Central memory CD4-positive, alpha-beta T cell (primary cell): ENCODE measurements at regions not wholly inside any gene's neighbourhood (a gene's known extent, or its start where the extent isn't known, plus 50 kb on each side); places are given as distances from the start of the nearest gene placed in this dataset.
"Not testable (repeated sequence)": the region's sequence is repeated elsewhere in the genome, so short reads cannot be mapped to it uniquely, and the experiment has no call there.

Experiments
- DNase-seq: peaks from one replicate; pipeline ENCODE4 v3.0.0; 2022

GRCh38 chr7:136527554-136527953, 340.9 kb upstream of the CHRM2 start:
- no peak for DNase-seq

GRCh38 chr7:136526408-136527105, 341.9 kb upstream of the CHRM2 start:
- no peak for DNase-seq

- DNase-seq = no peak
Measured at GRCh38 chr7:136523571-136523970, 344.9 kb upstream of the CHRM2 start.

GRCh38 chr7:136517971-136518370, 350.5 kb upstream of the CHRM2 start:
- no peak for DNase-seq

- no peak for DNase-seq
Measured at GRCh38 chr7:136514776-136515175, 353.7 kb upstream of the CHRM2 start.

- no peak for DNase-seq
Measured at GRCh38 chr7:136513744-136514143, 354.7 kb upstream of the CHRM2 start.

- DNase-seq = no peak
Measured at GRCh38 chr7:136509466-136509865, 359.0 kb upstream of the CHRM2 start.

DNA sequence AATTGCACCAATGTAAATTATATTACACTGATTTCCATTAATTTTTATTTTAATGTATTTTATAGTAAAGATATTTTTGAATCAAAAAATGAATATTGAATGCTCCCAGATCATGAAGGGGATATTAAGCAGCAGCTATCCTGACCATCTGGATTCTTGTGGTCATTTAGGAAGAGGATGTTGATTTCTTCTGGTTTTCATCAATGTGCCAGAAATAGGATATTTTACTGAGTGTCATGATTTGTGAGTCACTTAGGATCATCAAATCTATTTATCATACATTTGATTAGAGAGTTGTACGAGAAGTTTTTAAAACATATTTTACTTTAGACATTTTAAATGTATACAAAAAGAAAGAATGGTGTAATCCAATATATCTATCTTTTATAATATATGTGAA, 366.3 kb upstream of the CHRM2 start:
- DNase-seq = no peak

GRCh38 chr7:136501151-136501550, 367.3 kb upstream of the CHRM2 start:
- DNase-seq = no peak

DNA sequence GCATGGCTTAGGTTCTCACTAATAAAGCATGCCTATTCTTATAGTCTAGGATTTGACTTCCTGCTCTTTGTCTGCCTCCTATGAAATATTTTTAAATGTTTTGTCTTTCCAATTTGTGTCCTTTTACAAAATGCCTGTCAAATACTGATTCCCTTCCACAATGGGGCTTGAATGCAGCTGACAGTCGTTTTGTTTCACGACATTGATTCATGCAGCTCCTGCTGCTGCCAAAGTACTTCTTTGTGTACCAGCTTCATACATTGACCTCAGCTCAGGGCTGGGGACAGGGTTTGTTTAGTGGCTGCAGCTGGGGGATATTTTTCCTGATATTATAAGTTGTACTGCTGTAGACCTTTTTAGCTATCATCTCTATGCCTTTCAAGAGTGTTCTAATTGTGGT, 371.9 kb upstream of the CHRM2 start:
- no peak for DNase-seq

GRCh38 chr7:136495081-136495480, 373.4 kb upstream of the CHRM2 start:
- no peak for DNase-seq

DNA sequence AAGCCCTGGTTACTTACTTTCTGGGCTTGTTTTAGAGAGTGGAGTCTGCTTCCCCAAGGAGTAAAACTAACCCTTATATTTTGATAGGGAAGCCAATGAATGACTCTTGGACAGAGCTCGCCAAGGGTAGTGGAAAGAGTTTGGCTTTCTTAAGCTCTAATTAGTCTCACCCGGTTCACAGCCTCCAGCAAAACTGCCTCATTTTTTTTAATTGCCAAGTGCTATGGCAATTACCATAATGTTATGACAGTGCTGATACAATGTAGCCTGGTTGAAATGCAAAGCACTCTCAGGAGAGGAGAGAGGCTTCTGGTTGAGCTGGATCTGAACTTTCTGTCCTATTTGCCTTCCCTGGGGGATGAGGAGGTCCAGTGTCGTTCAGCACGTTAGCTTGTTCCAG, 376.1 kb upstream of the CHRM2 start:
- DNase-seq = no peak

- DNase-seq = no peak
Measured at GRCh38 chr7:136489808-136490207, 378.6 kb upstream of the CHRM2 start.

DNA sequence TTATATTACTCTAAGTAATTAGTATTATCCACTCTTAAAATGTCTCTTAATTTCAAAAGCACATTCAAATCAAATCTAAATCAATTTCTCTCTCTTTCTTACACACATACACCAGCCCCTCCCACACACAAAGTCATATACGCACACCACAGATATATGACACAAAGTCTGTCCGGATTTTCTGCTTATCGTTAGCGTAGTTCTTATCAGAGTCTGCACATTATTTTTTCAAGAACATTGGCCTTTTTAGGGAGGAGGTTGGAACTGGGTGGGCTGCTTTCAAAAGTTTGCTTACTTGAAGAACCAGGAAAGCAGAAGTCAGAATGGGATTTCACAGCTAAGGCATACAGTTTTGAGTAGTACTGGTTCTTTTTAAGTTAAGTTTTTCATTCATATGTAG, 387.6 kb upstream of the CHRM2 start:
- DNase-seq = no peak

- no peak for DNase-seq
Measured at GRCh38 chr7:136479922-136480321, 388.5 kb upstream of the CHRM2 start.

GRCh38 chr7:136470179-136470578, 398.3 kb upstream of the CHRM2 start:
- no peak for DNase-seq

DNA sequence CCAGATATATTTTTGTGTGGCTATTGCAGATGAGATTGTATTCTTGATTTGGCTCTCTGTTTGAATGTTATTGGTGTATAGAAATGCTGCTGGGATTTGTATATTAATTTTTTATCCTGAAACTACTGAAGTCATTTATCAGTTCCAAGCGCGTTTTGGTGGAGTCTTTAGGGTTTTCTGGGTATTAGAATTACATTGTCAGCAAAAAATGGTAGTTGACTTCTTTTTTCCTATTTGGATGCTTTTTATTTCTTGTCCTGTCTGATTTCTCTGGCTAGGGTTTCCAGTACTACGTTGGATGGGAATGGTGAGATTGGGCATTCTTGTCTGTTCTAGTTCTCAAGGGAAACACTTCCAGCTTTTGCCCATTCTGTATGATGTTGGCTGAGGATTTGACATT, 415.5 kb upstream of the CHRM2 start:
- no peak for DNase-seq

- DNase-seq = no peak
Measured at GRCh38 chr7:136446751-136447150, 421.7 kb upstream of the CHRM2 start.

DNA sequence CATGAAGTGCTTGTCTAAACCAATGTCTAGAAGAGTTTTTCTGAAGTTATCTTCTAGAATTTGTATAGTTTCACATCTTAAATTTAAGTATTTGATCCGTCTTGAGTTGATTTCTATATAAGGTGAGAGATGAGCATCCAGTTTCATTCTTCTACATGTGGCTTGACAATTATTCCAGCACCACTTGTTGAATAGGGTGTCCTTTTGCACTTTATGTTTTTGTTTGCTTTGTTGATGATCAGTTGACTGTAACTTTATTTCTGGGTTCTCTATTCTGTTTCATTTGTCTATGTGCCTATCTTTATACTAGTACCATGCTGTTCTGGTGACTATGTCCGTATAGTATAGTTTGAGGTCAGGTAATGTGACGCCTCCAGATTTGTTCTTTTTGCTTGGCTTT, 426.6 kb upstream of the CHRM2 start:
- DNase-seq = no peak

- DNase-seq = not testable (repeated sequence)
Measured at GRCh38 chr7:136431736-136432135, 436.7 kb upstream of the CHRM2 start.

DNA sequence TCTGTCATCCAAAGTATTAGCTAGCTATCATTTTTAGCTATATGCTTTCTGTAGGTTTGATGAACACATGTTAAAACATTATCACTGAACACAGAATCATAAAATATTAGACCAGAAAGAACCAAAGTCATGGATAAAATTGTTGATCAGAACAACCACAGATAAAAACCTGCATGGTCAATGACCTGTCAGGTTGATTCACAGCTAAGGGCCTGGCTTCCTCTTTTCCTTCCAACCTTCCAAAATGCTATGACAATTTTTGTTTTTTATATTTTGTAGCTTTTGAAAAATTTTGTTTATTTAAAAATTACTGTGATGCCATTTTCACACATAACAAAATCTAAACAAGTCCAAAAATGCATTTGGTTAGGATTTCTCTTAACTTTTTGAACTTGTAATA, 444.4 kb upstream of the CHRM2 start:
- DNase-seq = no peak

DNA sequence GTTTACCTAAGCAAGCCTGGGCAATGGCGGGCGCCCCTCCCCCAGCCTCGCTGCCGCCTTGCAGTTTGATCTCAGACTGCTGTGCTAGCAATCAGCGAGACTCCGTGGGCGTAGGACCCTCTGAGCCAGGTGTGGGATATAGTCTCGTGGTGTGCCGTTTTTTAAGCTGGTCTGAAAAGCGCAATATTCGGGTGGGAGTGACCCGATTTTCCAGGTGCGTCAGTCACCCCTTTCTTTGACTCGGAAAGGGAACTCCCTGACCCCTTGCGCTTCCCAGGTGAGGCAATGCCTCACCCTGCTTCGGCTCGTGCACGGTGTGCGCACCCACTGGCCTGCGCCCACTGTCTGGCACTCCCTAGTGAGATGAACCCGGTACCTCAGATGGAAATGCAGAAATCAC, 442.6 kb upstream of the MTPN start:
- DNase-seq = not testable (repeated sequence)

GRCh38 chr7:136412952-136413351, 435.8 kb upstream of the MTPN start:
- no peak for DNase-seq

GRCh38 chr7:136405931-136406777, 429.0 kb upstream of the MTPN start:
- no peak for DNase-seq
